GM12872 (cell line): ENCODE measurements at regions not wholly inside any gene's neighbourhood (a gene's known extent, or its start where the extent isn't known, plus 50 kb on each side); places are given as distances from the start of the nearest gene placed in this dataset.
A peak's percentile ranks its signal among the peaks of the same experiment; 100 is the strongest.

Experiments used
- CTCF ChIP-seq: IDR thresholded peaks from 3 replicates; pipeline ENCODE4 v1.5.1; 2011; ENCODE audit warnings: low read depth, mild to moderate bottlenecking, low read length, moderate library complexity; ENCODE audit not compliant: insufficient read depth

GRCh38 chr16:26795184-26795583 lies 271.5 kb upstream of the C16orf82 start:
- peak; percentile 38; the same call in 1 of the 3 replicates for TF ChIP-seq CTCF

GRCh38 chr16:26801628-26802027 lies 265.1 kb upstream of the C16orf82 start:
- no peak for TF ChIP-seq CTCF

GRCh38 chr16:26802440-26802839 lies 264.3 kb upstream of the C16orf82 start:
- no peak for TF ChIP-seq CTCF

GRCh38 chr16:26802965-26803364 lies 263.8 kb upstream of the C16orf82 start:
- TF ChIP-seq CTCF = no peak

- TF ChIP-seq CTCF = no peak
Observed at GRCh38 chr16:26806657-26807056, 260.1 kb upstream of the C16orf82 start.

- TF ChIP-seq CTCF = no peak
Observed at GRCh38 chr16:26809461-26809860, 257.3 kb upstream of the C16orf82 start.

GRCh38 chr16:26816266-26816665 lies 250.5 kb upstream of the C16orf82 start:
- TF ChIP-seq CTCF = no peak

- TF ChIP-seq CTCF = no peak
Observed at GRCh38 chr16:26816885-26817571, 249.7 kb upstream of the C16orf82 start.
